ENCODE measurements at regions not wholly inside any gene's neighbourhood (a gene's known extent, or its start where the extent isn't known, plus 50 kb on each side); places are given as distances from the start of the nearest gene placed in this dataset.

DNA sequence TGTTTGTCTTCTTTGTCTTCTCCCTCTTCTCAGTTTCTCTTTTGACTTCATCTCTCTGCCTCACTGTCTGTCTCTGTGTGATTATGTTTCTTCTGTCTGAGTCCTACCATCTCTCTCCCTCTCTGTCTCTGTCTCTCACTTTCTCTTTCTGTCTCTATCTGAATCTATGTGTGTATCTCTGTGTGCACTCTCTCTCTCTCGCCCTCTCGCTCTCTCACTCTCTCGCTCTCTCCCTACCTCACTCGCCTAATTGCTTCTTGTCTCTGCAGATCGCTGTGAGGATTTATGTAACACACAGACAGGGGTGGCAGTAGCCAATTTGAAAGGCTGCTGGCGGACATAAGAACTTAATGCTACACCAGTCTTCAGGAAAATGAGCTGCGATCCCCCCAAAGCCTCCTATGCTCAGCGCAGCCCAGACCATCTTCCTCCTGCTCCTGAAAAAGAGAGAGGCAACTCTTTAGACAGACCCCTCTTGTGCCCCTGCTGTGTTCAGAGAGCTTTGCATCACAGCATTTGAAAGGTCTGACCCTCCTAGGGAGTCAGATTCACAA lies 140.9 kb downstream of the CCT6B start:
- TF ChIP-seq CTCF (IDR thresholded peaks at IDR 0.05; ENCODE audit: insufficient read depth, low read length, severe bottlenecking): no peak
- H3K4me3 ChIP-seq (ENCODE audit: low read depth, low read length): no peak overlapping the region
- H3K36me3 ChIP-seq (ENCODE audit: control insufficient read depth, insufficient read depth, low read length): no peaks in the 10 kb centered on the region
- FAIRE-seq (no peak), DNase-seq (ENCODE audit: low read depth) (no peak)
- H3K27me3 ChIP-seq (ENCODE audit: control insufficient read depth, insufficient read depth, low read length): no peaks in the 10 kb centered on the region

DNA sequence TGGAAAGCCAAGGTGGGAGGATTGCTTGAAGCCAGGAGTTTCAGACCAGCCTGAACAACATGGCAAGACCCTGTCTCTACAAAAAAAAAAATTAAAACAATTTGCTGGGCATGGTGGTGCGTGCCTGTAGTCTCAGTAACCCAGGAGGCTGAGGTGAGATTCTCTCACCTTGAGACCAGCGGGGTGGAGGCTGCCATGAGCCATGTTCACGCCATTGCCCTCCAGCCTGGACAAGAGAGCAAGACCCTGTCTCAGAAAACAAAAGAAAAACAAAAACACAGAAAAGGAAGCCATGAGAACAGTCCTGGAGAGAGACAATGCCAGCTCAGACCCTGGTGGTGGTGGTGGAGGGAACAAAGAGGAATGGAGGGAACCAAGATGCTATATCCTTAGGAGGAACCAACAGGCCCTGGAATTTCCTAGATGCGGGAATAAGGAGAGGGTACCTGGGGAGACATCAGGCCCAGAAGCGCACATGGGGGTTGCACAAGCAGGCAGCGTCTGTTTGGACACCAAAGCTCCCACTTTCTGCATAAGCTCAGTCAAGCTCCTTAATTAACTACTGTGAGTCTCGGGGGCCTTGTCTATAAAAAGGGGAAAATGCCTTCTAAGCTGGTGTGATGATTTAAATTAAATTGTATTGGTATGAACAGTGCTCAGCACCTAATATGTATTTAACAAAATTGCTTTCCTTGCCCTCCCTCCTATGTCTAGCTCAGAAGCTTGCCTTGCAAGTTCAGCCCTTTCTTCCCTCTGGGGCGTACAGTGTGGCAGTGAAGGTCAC lies 143.8 kb downstream of the CCT6B start:
- Histone ChIP-seq H3K36me3 (ENCODE audit: control insufficient read depth, insufficient read depth, low read length) (no peaks in the 10 kb centered on the region), H3K27me3 (ENCODE audit: control insufficient read depth, insufficient read depth, low read length) (no peaks in the 10 kb centered on the region), H3K4me3 (ENCODE audit: low read depth, low read length) (no peak overlapping the region)
- no peak for FAIRE-seq
- DNase-seq (ENCODE audit: low read depth): no peak
- no peak for TF ChIP-seq CTCF (IDR thresholded peaks at IDR 0.05; ENCODE audit: insufficient read depth, low read length, severe bottlenecking)

DNA sequence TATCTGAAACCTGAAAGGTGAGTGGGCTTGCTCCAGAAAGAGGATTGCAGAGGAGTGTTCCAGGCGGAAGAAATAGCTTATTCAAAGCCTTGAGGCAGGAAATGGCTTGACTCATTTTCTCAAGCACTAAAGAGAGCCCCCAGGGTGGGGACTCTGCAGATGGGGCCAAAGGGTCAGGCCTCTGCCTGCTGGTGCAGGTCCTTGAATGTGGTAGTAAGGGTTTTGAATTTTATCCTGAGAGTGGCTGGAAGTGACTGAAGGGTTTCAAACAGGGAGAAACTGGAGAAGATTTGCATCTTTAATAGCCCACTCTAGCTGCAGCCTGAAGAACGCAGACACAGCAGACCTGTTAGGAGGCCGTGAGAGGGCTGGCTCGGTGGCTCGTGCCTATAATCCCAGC lies 144.4 kb downstream of the CCT6B start:
- DNase-seq (ENCODE audit: low read depth): peak; percentile 57
- no peak for FAIRE-seq

GRCh38 chr17:34813290-34813689 lies 148.0 kb downstream of the CCT6B start:
- Histone ChIP-seq H3K27me3 (ENCODE audit: control insufficient read depth, insufficient read depth, low read length) (no peaks in the 10 kb centered on the region), H3K4me3 (ENCODE audit: low read depth, low read length) (no peak overlapping the region), H3K36me3 (ENCODE audit: control insufficient read depth, insufficient read depth, low read length) (no peaks in the 10 kb centered on the region)
- DNase-seq (ENCODE audit: low read depth) (no peak), FAIRE-seq (no peak)
- TF ChIP-seq CTCF (IDR thresholded peaks at IDR 0.05; ENCODE audit: insufficient read depth, low read length, severe bottlenecking): no peak

More for the DNA sequence above, 144.4 kb downstream of the CCT6B start:
- H3K4me3 ChIP-seq (ENCODE audit: low read depth, low read length): no peak overlapping the region
- H3K36me3 ChIP-seq (ENCODE audit: control insufficient read depth, insufficient read depth, low read length): no peaks in the 10 kb centered on the region
- H3K27me3 ChIP-seq (ENCODE audit: control insufficient read depth, insufficient read depth, low read length): no peaks in the 10 kb centered on the region
- TF ChIP-seq CTCF (IDR thresholded peaks at IDR 0.05; ENCODE audit: insufficient read depth, low read length, severe bottlenecking): no peak

GRCh38 chr17:34811561-34811960 lies 149.7 kb downstream of the CCT6B start:
- no peaks in the 10 kb centered on the region for H3K27me3 ChIP-seq (ENCODE audit: control insufficient read depth, insufficient read depth, low read length)
- DNase-seq (ENCODE audit: low read depth): no peak
- no peak for TF ChIP-seq CTCF (IDR thresholded peaks at IDR 0.05; ENCODE audit: insufficient read depth, low read length, severe bottlenecking)
- no peak for FAIRE-seq
- H3K4me3 ChIP-seq (ENCODE audit: low read depth, low read length): no peak overlapping the region
- H3K36me3 ChIP-seq (ENCODE audit: control insufficient read depth, insufficient read depth, low read length): no peaks in the 10 kb centered on the region
